HEK293 (cell line): ENCODE measurements at regions not wholly inside any gene's neighbourhood (a gene's known extent, or its start where the extent isn't known, plus 50 kb on each side); places are given as distances from the start of the nearest gene placed in this dataset.

Experiments
- CTCF ChIA-PET: fragments of 350-600 bp; formaldehyde crosslinking; extraction: SDS; loops from one replicate; lab custom pipeline; 2021; ENCODE audit warnings: antibody characterized with exemption; lab: Yijun Ruan, JAX
- POLR2A ChIA-PET: fragments of 300-600 bp; formaldehyde crosslinking; extraction: SDS; loops from one replicate; lab custom pipeline; 2020; ENCODE audit warnings: antibody characterized with exemption, inconsistent platforms; lab: Yijun Ruan, JAX
- H3K27ac ChIP-seq: fragments of 200-500 bp; sonication (Bioruptor generic); 2 replicates; pipeline ENCODE4 v1.5.1; 2014; ENCODE audit warnings: low read depth, low read length, control low read depth, inconsistent platforms; ENCODE audit errors: extremely low read depth
- H3K36me3 ChIP-seq, 2 experiments: fragments of 200-500 bp in 1 of 2; sonication (Bioruptor generic) in 1 of 2; 1 replicate in 1 of 2; 2 replicates in 1 of 2; pipeline ENCODE4 v1.5.1; 2014 to 2017; ENCODE audit warnings: inconsistent platforms in 2 of 2, low read length in 2 of 2; ENCODE audit not compliant: control insufficient read depth in 2 of 2, insufficient read depth in 1 of 2
- H3K4me1 ChIP-seq: fragments of 200-500 bp; sonication (Bioruptor generic); 2 replicates; pipeline ENCODE4 v1.5.1; 2014; ENCODE audit warnings: mild to moderate bottlenecking, low read length, inconsistent platforms; ENCODE audit not compliant: control insufficient read depth, insufficient read depth
- H3K4me3 ChIP-seq: 2 replicates; pipeline ENCODE4 v1.5.1; 2011; ENCODE audit warnings: low read depth, mild to moderate bottlenecking, control low read depth, low read length, moderate library complexity
- H3K9me3 ChIP-seq: fragments of 200-500 bp; sonication (Bioruptor generic); 2 replicates; pipeline ENCODE4 v1.5.1; 2014; ENCODE audit warnings: low read depth, low read length, inconsistent platforms; ENCODE audit not compliant: control insufficient read depth, insufficient read depth
- BCL11A ChIP-seq: fragments of 450-650 bp; formaldehyde crosslinking; IDR thresholded peaks from 2 replicates; pipeline ENCODE4 v1.5.1; 2016; ENCODE audit warnings: low read depth, missing biosample characterization, missing genetic modification characterization
- BCL11B ChIP-seq: fragments of 450-650 bp; formaldehyde crosslinking; IDR thresholded peaks from 2 replicates; pipeline ENCODE4 v1.5.1; 2016; ENCODE audit warnings: low read depth, missing biosample characterization, missing genetic modification characterization
- KLF10 ChIP-seq: fragments of 450-650 bp; IDR thresholded peaks from 2 replicates; pipeline ENCODE4 v1.5.1; 2018; ENCODE audit warnings: missing biosample characterization, mild to moderate bottlenecking, missing genetic modification characterization
- KLF7 ChIP-seq: fragments of 450-650 bp; formaldehyde crosslinking; IDR thresholded peaks from 2 replicates; pipeline ENCODE4 v1.5.1; 2016; ENCODE audit warnings: missing biosample characterization, missing genetic modification characterization, borderline replicate concordance
- TRIM28 ChIP-seq: IDR thresholded peaks from 2 replicates; pipeline ENCODE4 v1.6.1; 2011; ENCODE audit warnings: low read length, control low read depth, borderline replicate concordance
- ZFP3 ChIP-seq: fragments of 450-650 bp; formaldehyde crosslinking; IDR thresholded peaks from 2 replicates; pipeline ENCODE4 v1.5.1; 2016; ENCODE audit warnings: low read depth, missing biosample characterization, missing genetic modification characterization
- ZFP69B ChIP-seq: fragments of 450-650 bp; formaldehyde crosslinking; IDR thresholded peaks from 2 replicates; pipeline ENCODE4 v1.5.1; 2016; ENCODE audit warnings: missing biosample characterization, missing genetic modification characterization
- ZNF19 ChIP-seq: fragments of 450-650 bp; formaldehyde crosslinking; IDR thresholded peaks from 2 replicates; pipeline ENCODE4; 2016; ENCODE audit warnings: missing biosample characterization, missing genetic modification characterization, low read depth
- ZNF350 ChIP-seq: fragments of 450-650 bp; formaldehyde crosslinking; IDR thresholded peaks from 2 replicates; pipeline ENCODE4 v1.5.0; 2017; ENCODE audit warnings: missing biosample characterization, mild to moderate bottlenecking, missing genetic modification characterization
- ZNF366 ChIP-seq: fragments of 450-650 bp; formaldehyde crosslinking; conservative IDR thresholded peaks from 2 replicates; pipeline ENCODE4 v1.5.1; 2016; ENCODE audit warnings: missing biosample characterization, missing genetic modification characterization
- ZNF391 ChIP-seq: fragments of 450-650 bp; formaldehyde crosslinking; IDR thresholded peaks from 2 replicates; pipeline ENCODE4 v1.5.1; 2016; ENCODE audit warnings: low read depth, missing biosample characterization, missing genetic modification characterization, borderline replicate concordance
- ZNF416 ChIP-seq: fragments of 450-650 bp; formaldehyde crosslinking; IDR thresholded peaks from 2 replicates; pipeline ENCODE4 v1.5.1; 2016; ENCODE audit warnings: missing biosample characterization, missing genetic modification characterization
- ZNF571 ChIP-seq: fragments of 450-650 bp; formaldehyde crosslinking; IDR thresholded peaks from 2 replicates; pipeline ENCODE4 v1.5.0; 2017; ENCODE audit warnings: missing biosample characterization, missing genetic modification characterization
- ZNF791 ChIP-seq: fragments of 450-650 bp; formaldehyde crosslinking; IDR thresholded peaks from 2 replicates; pipeline ENCODE4 v1.5.1; 2016; ENCODE audit warnings: missing biosample characterization, missing genetic modification characterization
- ZSCAN16 ChIP-seq: fragments of 450-650 bp; formaldehyde crosslinking; IDR thresholded peaks from 2 replicates; pipeline ENCODE4 v1.5.1; 2016; ENCODE audit warnings: missing biosample characterization, missing genetic modification characterization
- TF ChIP-seq, protein P1 (sequence below): fragments of 450-650 bp; formaldehyde crosslinking; IDR thresholded peaks from 2 replicates; pipeline ENCODE4 v1.5.1; 2016; ENCODE audit warnings: missing biosample characterization, missing genetic modification characterization, borderline replicate concordance
- TF ChIP-seq, protein P2 (sequence below): fragments of 450-650 bp; formaldehyde crosslinking; IDR thresholded peaks from 2 replicates; pipeline ENCODE4 v1.5.1; 2016; ENCODE audit warnings: missing biosample characterization, missing genetic modification characterization
- TF ChIP-seq, protein P3 (sequence below): fragments of 450-650 bp; formaldehyde crosslinking; IDR thresholded peaks from 2 replicates; pipeline ENCODE4 v1.5.1; 2017; ENCODE audit warnings: missing biosample characterization, missing genetic modification characterization
- TF ChIP-seq, protein P4 (sequence below): fragments of 450-650 bp; formaldehyde crosslinking; IDR thresholded peaks from 2 replicates; pipeline ENCODE4 v1.5.1; 2016; ENCODE audit warnings: missing biosample characterization, missing genetic modification characterization
- TF ChIP-seq, protein P5 (sequence below): fragments of 450-650 bp; formaldehyde crosslinking; IDR thresholded peaks from 2 replicates; pipeline ENCODE4 v1.5.1; 2016; ENCODE audit warnings: missing biosample characterization, missing genetic modification characterization

DNA sequence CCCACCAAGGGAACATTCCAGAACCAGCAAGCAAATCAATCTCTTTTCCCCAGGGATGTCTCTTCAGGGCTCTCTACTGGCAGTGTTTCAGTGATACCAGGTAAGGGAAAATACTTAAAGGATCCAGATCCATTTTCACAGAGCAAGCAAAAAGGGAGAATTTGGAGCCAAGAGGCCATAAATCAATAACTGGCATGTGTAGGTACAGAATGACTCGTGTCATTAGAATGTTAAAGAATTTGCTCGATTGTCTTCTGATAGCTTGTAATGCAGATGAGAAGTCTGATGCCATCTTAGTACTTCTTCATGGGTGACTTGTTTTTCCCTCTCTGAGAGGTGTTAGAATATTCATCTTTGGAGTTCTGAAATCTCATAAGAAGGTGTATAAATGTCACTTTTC, 242.9 kb downstream of the KTN1 start (continued):
- no peak for TF ChIP-seq ZNF19 (tag by site-specific recombination)
- TF ChIP-seq ZNF391 (tag by site-specific recombination) = no peak
- TF ChIP-seq ZNF571 (tag by site-specific recombination) = no peak
- no peak for TF ChIP-seq ZSCAN16 (tag by site-specific recombination)
- no peak for TF ChIP-seq ZNF366 (tag by site-specific recombination)
- TF ChIP-seq ZNF350 = no peak
- no peak for TF ChIP-seq KLF10 (tag by site-specific recombination)
- TF ChIP-seq BCL11B (tag by site-specific recombination) = no peak
- no peak for TF ChIP-seq ZFP3 (tag by site-specific recombination)

DNA sequence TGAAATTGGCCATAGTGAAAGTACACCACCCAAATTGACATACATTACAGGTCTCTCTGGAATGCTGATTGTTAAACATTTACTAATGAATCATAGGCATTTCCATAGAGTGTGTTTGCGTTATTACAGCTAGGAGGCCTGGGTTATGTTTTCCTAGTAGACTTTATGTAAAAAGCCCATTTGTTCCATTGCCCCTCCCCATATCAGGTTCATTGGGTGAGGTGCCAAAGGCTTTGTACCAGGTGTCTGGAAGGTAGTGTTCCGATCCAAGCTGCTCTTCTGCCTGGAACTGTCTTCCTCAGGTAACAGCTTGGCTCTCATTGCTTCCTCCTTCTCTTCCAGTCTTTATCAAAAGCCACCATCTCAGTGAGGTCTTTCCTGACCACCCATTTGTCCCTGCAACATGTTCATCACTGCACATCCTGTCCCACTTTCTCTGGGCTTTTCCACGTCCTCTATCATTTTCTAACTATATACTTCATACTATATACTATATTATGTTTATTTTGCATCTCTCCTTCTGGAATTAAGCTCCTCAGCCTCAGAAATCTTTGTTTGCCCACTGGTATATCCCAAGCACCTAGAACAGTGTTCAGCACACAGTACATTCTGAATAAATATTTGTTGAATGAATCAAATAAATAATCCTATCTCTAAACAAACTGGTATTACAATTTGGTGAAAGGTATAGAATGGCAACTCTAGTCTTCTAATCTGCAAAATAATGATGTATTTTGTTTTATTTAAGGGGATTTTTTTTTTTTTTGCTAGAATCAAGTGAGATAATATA, 252.3 kb downstream of the KTN1 start:
- ChIA-PET CTCF (no interaction called here), POLR2A (no interaction called here)
- Histone ChIP-seq H3K9me3 (no peaks in the 10 kb centered on the region), H3K27ac (no peak overlapping the region), H3K36me3 (no peaks in the 10 kb centered on the region), H3K4me3 (no peak overlapping the region), H3K4me1 (no peaks in the 10 kb centered on the region)
- TF ChIP-seq TRIM28 (no peak), BCL11A (tag by site-specific recombination) (no peak), ZNF416 (tag by site-specific recombination) (no peak), KLF7 (no peak), ZNF791 (tag by site-specific recombination) (no peak), ZNF391 (tag by site-specific recombination) (no peak), ZFP69B (tag by site-specific recombination) (no peak)
- TF ChIP-seq, protein P1, sequence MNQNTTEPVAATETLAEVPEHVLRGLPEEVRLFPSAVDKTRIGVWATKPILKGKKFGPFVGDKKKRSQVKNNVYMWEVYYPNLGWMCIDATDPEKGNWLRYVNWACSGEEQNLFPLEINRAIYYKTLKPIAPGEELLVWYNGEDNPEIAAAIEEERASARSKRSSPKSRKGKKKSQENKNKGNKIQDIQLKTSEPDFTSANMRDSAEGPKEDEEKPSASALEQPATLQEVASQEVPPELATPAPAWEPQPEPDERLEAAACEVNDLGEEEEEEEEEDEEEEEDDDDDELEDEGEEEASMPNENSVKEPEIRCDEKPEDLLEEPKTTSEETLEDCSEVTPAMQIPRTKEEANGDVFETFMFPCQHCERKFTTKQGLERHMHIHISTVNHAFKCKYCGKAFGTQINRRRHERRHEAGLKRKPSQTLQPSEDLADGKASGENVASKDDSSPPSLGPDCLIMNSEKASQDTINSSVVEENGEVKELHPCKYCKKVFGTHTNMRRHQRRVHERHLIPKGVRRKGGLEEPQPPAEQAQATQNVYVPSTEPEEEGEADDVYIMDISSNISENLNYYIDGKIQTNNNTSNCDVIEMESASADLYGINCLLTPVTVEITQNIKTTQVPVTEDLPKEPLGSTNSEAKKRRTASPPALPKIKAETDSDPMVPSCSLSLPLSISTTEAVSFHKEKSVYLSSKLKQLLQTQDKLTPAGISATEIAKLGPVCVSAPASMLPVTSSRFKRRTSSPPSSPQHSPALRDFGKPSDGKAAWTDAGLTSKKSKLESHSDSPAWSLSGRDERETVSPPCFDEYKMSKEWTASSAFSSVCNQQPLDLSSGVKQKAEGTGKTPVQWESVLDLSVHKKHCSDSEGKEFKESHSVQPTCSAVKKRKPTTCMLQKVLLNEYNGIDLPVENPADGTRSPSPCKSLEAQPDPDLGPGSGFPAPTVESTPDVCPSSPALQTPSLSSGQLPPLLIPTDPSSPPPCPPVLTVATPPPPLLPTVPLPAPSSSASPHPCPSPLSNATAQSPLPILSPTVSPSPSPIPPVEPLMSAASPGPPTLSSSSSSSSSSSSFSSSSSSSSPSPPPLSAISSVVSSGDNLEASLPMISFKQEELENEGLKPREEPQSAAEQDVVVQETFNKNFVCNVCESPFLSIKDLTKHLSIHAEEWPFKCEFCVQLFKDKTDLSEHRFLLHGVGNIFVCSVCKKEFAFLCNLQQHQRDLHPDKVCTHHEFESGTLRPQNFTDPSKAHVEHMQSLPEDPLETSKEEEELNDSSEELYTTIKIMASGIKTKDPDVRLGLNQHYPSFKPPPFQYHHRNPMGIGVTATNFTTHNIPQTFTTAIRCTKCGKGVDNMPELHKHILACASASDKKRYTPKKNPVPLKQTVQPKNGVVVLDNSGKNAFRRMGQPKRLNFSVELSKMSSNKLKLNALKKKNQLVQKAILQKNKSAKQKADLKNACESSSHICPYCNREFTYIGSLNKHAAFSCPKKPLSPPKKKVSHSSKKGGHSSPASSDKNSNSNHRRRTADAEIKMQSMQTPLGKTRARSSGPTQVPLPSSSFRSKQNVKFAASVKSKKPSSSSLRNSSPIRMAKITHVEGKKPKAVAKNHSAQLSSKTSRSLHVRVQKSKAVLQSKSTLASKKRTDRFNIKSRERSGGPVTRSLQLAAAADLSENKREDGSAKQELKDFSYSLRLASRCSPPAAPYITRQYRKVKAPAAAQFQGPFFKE (tag by site-specific recombination) = no peak
- TF ChIP-seq, protein P2, sequence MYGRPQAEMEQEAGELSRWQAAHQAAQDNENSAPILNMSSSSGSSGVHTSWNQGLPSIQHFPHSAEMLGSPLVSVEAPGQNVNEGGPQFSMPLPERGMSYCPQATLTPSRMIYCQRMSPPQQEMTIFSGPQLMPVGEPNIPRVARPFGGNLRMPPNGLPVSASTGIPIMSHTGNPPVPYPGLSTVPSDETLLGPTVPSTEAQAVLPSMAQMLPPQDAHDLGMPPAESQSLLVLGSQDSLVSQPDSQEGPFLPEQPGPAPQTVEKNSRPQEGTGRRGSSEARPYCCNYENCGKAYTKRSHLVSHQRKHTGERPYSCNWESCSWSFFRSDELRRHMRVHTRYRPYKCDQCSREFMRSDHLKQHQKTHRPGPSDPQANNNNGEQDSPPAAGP (tag by site-specific recombination) = no peak
- TF ChIP-seq, protein P3, sequence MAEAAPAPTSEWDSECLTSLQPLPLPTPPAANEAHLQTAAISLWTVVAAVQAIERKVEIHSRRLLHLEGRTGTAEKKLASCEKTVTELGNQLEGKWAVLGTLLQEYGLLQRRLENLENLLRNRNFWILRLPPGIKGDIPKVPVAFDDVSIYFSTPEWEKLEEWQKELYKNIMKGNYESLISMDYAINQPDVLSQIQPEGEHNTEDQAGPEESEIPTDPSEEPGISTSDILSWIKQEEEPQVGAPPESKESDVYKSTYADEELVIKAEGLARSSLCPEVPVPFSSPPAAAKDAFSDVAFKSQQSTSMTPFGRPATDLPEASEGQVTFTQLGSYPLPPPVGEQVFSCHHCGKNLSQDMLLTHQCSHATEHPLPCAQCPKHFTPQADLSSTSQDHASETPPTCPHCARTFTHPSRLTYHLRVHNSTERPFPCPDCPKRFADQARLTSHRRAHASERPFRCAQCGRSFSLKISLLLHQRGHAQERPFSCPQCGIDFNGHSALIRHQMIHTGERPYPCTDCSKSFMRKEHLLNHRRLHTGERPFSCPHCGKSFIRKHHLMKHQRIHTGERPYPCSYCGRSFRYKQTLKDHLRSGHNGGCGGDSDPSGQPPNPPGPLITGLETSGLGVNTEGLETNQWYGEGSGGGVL (tag by site-specific recombination) = no peak
- TF ChIP-seq, protein P4, sequence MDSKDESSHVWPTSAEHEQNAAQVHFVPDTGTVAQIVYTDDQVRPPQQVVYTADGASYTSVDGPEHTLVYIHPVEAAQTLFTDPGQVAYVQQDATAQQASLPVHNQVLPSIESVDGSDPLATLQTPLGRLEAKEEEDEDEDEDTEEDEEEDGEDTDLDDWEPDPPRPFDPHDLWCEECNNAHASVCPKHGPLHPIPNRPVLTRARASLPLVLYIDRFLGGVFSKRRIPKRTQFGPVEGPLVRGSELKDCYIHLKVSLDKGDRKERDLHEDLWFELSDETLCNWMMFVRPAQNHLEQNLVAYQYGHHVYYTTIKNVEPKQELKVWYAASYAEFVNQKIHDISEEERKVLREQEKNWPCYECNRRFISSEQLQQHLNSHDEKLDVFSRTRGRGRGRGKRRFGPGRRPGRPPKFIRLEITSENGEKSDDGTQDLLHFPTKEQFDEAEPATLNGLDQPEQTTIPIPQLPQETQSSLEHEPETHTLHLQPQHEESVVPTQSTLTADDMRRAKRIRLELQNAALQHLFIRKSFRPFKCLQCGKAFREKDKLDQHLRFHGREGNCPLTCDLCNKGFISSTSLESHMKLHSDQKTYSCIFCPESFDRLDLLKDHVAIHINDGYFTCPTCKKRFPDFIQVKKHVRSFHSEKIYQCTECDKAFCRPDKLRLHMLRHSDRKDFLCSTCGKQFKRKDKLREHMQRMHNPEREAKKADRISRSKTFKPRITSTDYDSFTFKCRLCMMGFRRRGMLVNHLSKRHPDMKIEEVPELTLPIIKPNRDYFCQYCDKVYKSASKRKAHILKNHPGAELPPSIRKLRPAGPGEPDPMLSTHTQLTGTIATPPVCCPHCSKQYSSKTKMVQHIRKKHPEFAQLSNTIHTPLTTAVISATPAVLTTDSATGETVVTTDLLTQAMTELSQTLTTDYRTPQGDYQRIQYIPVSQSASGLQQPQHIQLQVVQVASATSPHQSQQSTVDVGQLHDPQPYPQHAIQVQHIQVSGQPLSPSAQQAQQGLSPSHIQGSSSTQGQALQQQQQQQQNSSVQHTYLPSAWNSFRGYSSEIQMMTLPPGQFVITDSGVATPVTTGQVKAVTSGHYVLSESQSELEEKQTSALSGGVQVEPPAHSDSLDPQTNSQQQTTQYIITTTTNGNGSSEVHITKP (tag by site-specific recombination) = no peak
- TF ChIP-seq, protein P5, sequence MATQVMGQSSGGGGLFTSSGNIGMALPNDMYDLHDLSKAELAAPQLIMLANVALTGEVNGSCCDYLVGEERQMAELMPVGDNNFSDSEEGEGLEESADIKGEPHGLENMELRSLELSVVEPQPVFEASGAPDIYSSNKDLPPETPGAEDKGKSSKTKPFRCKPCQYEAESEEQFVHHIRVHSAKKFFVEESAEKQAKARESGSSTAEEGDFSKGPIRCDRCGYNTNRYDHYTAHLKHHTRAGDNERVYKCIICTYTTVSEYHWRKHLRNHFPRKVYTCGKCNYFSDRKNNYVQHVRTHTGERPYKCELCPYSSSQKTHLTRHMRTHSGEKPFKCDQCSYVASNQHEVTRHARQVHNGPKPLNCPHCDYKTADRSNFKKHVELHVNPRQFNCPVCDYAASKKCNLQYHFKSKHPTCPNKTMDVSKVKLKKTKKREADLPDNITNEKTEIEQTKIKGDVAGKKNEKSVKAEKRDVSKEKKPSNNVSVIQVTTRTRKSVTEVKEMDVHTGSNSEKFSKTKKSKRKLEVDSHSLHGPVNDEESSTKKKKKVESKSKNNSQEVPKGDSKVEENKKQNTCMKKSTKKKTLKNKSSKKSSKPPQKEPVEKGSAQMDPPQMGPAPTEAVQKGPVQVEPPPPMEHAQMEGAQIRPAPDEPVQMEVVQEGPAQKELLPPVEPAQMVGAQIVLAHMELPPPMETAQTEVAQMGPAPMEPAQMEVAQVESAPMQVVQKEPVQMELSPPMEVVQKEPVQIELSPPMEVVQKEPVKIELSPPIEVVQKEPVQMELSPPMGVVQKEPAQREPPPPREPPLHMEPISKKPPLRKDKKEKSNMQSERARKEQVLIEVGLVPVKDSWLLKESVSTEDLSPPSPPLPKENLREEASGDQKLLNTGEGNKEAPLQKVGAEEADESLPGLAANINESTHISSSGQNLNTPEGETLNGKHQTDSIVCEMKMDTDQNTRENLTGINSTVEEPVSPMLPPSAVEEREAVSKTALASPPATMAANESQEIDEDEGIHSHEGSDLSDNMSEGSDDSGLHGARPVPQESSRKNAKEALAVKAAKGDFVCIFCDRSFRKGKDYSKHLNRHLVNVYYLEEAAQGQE (tag by site-specific recombination) = no peak
